K562 (cell line): ENCODE measurements at regions not wholly inside any gene's neighbourhood (a gene's known extent, or its start where the extent isn't known, plus 50 kb on each side); places are given as distances from the start of the nearest gene placed in this dataset.

Experiments used
- CHD2 ChIP-seq: IDR thresholded peaks from 2 replicates; pipeline ENCODE4 v1.6.1; 2011; ENCODE audit warnings: low read depth, low read length
- EZH2 ChIP-seq: IDR thresholded peaks from 2 replicates; pipeline ENCODE4 v1.6.1; 2012; ENCODE audit warnings: low read depth, mild to moderate bottlenecking, inconsistent platforms, low read length, borderline replicate concordance
- FOXA1 ChIP-seq: fragments of 450-650 bp; IDR thresholded peaks from 2 replicates; pipeline ENCODE4 v1.6.1; 2016; ENCODE audit warnings: mild to moderate bottlenecking, borderline replicate concordance
- HDAC3 ChIP-seq: fragments of 450-650 bp; IDR thresholded peaks from 2 replicates; pipeline ENCODE4 v1.6.1; 2018; ENCODE audit warnings: borderline replicate concordance, mild to moderate bottlenecking, moderate library complexity; ENCODE audit not compliant: partially characterized antibody
- NELFE ChIP-seq: IDR thresholded peaks from 2 replicates; pipeline ENCODE4 v1.6.1; 2011; ENCODE audit warnings: mild to moderate bottlenecking; ENCODE audit not compliant: insufficient read depth, insufficient read length
- NFATC3 ChIP-seq: fragments of 450-650 bp; IDR thresholded peaks from 2 replicates; pipeline ENCODE4 v1.6.1; 2017; ENCODE audit warnings: mild to moderate bottlenecking
- POU5F1 ChIP-seq: fragments of 150-350 bp; IDR thresholded peaks from 2 replicates; pipeline ENCODE4 v1.6.1; 2014; ENCODE audit warnings: borderline replicate concordance, low read length, low read depth, mild to moderate bottlenecking; ENCODE audit not compliant: partially characterized antibody
- STAG1 ChIP-seq: sonication (generic); formaldehyde crosslinking; IDR thresholded peaks from 2 replicates; pipeline ENCODE4 v1.5.0; 2020; ENCODE audit warnings: missing genetic modification reagents, borderline replicate concordance
- U2AF2 ChIP-seq: fragments of 200-400 bp; formaldehyde crosslinking; optimal IDR thresholded peaks from 2 replicates; pipeline ENCODE3; 2017; ENCODE audit warnings: low read depth, mild to moderate bottlenecking, low read length
- TF ChIP-seq, protein P1 (sequence below): sonication (generic); formaldehyde crosslinking; IDR thresholded peaks from 2 replicates; pipeline ENCODE4 v1.8.1; 2023; ENCODE audit warnings: mild to moderate bottlenecking, missing genetic modification reagents
- TF ChIP-seq, protein P2 (sequence below): sonication (generic); formaldehyde crosslinking; IDR thresholded peaks from 2 replicates; pipeline ENCODE4 v1.5.0; 2020; ENCODE audit warnings: missing genetic modification reagents
- TF ChIP-seq, protein P3 (sequence below): sonication (generic); formaldehyde crosslinking; IDR thresholded peaks from 2 replicates; pipeline ENCODE4 v1.8.0; 2022; ENCODE audit warnings: missing genetic modification reagents, mild to moderate bottlenecking, moderate library complexity, borderline replicate concordance

DNA sequence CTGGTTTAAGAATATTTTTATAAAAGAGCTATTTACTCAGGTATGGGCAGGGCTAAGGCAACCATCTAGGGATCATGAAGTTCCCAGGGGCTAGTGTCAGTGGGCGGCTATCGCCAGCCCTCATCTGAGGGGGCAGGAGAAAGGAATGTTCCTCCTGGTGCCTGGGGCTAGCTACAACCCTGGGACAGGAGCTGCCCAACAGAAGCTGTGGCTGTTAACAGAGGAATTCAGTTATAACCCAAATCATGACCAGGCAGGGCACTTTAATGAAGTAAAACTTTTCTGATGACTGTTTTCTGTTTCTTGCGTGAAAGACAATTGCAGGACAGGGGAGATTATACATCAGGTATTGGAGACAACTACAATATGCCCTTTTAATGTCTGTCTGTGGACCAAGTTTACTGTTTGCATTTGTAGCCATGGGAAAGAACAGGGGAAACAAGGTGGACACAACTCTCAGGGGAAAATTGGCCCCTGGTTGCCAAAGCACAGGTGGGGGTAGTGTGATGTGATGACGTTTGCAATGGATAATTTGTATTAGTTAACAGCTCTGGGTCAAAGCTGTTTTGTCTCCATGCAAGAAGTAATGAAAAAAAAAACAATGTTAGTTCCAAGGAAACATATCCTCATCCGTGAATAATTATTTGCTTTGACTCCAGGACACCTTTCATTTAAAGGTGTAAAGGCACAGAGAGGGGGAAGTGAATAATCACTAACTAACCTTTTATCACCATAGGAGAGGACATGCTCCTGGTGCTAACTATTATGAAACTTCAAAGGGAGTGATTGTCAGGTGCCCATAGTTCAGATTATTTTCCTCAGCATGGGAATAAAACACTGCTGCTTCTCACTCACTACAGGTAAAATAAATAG lies 105.2 kb downstream of the TSEN15 start:
- TF ChIP-seq FOXA1 (no peak), HDAC3 (no peak), U2AF2 (no peak), EZH2 (no peak), NFATC3 (no peak), POU5F1 (no peak), NELFE (no peak), CHD2 (no peak), STAG1 (no peak)
- TF ChIP-seq, protein P1, sequence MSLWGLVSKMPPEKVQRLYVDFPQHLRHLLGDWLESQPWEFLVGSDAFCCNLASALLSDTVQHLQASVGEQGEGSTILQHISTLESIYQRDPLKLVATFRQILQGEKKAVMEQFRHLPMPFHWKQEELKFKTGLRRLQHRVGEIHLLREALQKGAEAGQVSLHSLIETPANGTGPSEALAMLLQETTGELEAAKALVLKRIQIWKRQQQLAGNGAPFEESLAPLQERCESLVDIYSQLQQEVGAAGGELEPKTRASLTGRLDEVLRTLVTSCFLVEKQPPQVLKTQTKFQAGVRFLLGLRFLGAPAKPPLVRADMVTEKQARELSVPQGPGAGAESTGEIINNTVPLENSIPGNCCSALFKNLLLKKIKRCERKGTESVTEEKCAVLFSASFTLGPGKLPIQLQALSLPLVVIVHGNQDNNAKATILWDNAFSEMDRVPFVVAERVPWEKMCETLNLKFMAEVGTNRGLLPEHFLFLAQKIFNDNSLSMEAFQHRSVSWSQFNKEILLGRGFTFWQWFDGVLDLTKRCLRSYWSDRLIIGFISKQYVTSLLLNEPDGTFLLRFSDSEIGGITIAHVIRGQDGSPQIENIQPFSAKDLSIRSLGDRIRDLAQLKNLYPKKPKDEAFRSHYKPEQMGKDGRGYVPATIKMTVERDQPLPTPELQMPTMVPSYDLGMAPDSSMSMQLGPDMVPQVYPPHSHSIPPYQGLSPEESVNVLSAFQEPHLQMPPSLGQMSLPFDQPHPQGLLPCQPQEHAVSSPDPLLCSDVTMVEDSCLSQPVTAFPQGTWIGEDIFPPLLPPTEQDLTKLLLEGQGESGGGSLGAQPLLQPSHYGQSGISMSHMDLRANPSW (CRISPR knock-in tag) = no peak
- TF ChIP-seq, protein P2, sequence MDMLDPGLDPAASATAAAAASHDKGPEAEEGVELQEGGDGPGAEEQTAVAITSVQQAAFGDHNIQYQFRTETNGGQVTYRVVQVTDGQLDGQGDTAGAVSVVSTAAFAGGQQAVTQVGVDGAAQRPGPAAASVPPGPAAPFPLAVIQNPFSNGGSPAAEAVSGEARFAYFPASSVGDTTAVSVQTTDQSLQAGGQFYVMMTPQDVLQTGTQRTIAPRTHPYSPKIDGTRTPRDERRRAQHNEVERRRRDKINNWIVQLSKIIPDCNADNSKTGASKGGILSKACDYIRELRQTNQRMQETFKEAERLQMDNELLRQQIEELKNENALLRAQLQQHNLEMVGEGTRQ (CRISPR knock-in tag) = no peak
- TF ChIP-seq, protein P3, sequence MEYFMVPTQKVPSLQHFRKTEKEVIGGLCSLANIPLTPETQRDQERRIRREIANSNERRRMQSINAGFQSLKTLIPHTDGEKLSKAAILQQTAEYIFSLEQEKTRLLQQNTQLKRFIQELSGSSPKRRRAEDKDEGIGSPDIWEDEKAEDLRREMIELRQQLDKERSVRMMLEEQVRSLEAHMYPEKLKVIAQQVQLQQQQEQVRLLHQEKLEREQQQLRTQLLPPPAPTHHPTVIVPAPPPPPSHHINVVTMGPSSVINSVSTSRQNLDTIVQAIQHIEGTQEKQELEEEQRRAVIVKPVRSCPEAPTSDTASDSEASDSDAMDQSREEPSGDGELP (CRISPR knock-in tag) = no peak
